GM12874 (cell line): ENCODE measurements at regions not wholly inside any gene's neighbourhood (a gene's known extent, or its start where the extent isn't known, plus 50 kb on each side); places are given as distances from the start of the nearest gene placed in this dataset.

Experiments
- CTCF ChIP-seq: IDR thresholded peaks from 2 replicates; pipeline ENCODE4 v1.5.1; 2011; ENCODE audit warnings: low read depth, mild to moderate bottlenecking, control low read depth, low read length, moderate library complexity; ENCODE audit not compliant: insufficient read depth

GRCh38 chr2:138228101-138228500, 263.8 kb downstream of the HNMT start:
- TF ChIP-seq CTCF, result no peak

- no peak for TF ChIP-seq CTCF
Measured at GRCh38 chr2:138234265-138234664, 267.3 kb upstream of the SPOPL start.

GRCh38 chr2:138235041-138235440, 266.5 kb upstream of the SPOPL start:
- TF ChIP-seq CTCF, result no peak

GRCh38 chr2:138236142-138236541, 265.4 kb upstream of the SPOPL start:
- no peak for TF ChIP-seq CTCF

GRCh38 chr2:138237667-138238384, 263.7 kb upstream of the SPOPL start:
- TF ChIP-seq CTCF, result no peak

- no peak for TF ChIP-seq CTCF
Measured at GRCh38 chr2:138238908-138239307, 262.7 kb upstream of the SPOPL start.

GRCh38 chr2:138239902-138240491, 261.6 kb upstream of the SPOPL start:
- no peak for TF ChIP-seq CTCF
